Astrocyte of the spinal cord (primary cell): ENCODE measurements at regions not wholly inside any gene's neighbourhood (a gene's known extent, or its start where the extent isn't known, plus 50 kb on each side); places are given as distances from the start of the nearest gene placed in this dataset.

Experiments used
- DNase-seq: peaks from one replicate; pipeline ENCODE4 v3.0.0; 2011; ENCODE audit warnings: low read depth, low spot score
- H3K4me3 ChIP-seq: 2 replicates; pipeline ENCODE4 v1.5.1; 2011; ENCODE audit warnings: low read depth, mild to moderate bottlenecking, low read length, moderate library complexity
- in situ Hi-C: cut with HindIII; loops from 2 replicates; pipeline ENCODE4 v1.10.0; 2017; ENCODE audit warnings: low sequenced_read_pairs
- TF ChIP-seq, protein P1 (sequence below): IDR thresholded peaks from 2 replicates; pipeline ENCODE4 v1.5.1; 2012; ENCODE audit warnings: low read depth, mild to moderate bottlenecking, low read length, inconsistent platforms

DNA sequence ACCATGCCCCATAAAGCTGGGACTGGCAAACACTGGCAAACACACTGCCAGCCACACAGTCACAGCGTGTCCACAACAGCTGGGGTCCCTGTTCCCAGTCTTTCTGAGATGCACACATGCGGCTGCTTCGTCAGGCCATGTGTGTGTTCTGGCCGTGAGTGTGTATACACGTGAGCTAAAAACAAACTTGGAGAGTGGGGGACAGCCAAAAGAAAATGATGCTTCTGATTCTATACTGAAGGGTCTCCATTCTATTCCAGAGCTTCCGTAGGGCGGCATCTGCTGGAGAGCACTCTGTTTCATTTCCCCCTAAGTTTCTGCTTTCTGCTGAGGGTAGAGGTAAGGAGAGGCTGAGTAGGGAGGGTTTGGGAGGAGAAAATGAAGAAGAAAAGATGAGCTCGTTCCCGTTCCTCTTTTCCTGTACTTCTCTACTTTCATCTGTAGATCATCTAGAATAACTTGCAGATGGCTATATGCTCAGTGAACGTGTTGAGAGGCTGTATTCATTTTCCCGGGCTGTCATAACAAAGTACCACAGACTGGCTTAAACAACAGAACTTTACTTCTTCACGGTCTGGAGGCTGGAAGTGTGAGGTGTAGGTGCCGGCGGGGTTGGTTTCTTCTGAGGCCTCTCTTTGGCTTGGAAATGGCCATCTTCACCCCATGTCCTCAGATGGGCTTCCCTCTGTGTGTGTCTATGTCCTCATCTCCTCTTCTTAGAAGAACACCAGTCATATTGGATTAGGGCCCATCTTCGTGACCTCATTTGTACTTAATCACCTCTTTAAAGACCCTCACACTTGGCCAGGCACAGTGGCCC lies 151.6 kb downstream of the TOMM20 start:
- no peak overlapping the region for H3K4me3 ChIP-seq
- TF ChIP-seq, protein P1, sequence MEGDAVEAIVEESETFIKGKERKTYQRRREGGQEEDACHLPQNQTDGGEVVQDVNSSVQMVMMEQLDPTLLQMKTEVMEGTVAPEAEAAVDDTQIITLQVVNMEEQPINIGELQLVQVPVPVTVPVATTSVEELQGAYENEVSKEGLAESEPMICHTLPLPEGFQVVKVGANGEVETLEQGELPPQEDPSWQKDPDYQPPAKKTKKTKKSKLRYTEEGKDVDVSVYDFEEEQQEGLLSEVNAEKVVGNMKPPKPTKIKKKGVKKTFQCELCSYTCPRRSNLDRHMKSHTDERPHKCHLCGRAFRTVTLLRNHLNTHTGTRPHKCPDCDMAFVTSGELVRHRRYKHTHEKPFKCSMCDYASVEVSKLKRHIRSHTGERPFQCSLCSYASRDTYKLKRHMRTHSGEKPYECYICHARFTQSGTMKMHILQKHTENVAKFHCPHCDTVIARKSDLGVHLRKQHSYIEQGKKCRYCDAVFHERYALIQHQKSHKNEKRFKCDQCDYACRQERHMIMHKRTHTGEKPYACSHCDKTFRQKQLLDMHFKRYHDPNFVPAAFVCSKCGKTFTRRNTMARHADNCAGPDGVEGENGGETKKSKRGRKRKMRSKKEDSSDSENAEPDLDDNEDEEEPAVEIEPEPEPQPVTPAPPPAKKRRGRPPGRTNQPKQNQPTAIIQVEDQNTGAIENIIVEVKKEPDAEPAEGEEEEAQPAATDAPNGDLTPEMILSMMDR = no peak
- in situ Hi-C loops = loop anchor here (10.0 kb wide), 1 partner anchor 98 kb away; no protein-coding TSS in a partner anchor
- no peak for DNase-seq

DNA sequence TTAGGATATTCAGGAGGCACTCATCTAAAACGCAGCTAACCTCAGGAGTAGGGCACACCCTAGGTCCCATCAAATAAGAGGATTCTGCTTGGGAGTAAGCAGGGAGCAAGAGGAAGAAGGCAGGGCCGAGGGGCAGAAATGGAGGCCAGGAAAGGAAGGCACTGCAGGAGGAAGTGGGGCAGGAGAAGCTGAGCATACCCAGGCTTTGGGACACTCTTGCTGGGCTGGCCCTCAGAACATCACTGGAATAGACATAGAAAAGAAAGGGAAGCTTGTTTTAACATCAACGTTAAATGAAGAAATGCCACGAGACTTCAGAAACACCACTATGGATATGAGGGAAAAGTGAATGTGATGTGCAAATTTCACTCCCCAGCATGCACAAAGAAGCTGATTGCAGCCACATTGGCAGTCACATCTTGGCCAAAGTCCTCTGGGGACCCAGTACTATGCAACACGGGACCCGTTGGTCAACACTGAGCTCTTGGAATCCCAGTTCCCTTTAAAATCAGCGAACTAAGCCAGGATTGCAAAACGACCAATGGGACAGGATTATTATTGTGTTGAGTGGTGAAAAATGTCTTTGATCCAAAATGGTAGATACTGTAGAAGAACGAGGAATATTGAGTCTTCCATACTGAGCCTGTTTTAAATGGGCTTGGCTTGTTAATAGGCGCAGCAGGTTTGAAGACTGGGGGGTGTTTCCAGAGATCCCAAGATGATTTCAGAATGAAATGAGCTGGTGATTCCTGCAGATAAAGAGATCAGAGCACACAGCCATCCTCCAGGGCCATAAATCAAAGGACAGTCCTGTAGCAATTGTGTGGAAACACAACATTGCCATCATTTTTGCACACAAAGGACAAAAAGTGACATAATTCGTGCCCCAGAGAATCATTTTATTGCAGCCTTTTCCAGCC lies 152.4 kb downstream of the TOMM20 start:
- H3K4me3 ChIP-seq = no peak overlapping the region
- no peak for DNase-seq
- in situ Hi-C loops = loop anchor here (10.0 kb wide), 1 partner anchor 99 kb away; no protein-coding TSS in a partner anchor
- TF ChIP-seq, protein P1 = no peak

DNA sequence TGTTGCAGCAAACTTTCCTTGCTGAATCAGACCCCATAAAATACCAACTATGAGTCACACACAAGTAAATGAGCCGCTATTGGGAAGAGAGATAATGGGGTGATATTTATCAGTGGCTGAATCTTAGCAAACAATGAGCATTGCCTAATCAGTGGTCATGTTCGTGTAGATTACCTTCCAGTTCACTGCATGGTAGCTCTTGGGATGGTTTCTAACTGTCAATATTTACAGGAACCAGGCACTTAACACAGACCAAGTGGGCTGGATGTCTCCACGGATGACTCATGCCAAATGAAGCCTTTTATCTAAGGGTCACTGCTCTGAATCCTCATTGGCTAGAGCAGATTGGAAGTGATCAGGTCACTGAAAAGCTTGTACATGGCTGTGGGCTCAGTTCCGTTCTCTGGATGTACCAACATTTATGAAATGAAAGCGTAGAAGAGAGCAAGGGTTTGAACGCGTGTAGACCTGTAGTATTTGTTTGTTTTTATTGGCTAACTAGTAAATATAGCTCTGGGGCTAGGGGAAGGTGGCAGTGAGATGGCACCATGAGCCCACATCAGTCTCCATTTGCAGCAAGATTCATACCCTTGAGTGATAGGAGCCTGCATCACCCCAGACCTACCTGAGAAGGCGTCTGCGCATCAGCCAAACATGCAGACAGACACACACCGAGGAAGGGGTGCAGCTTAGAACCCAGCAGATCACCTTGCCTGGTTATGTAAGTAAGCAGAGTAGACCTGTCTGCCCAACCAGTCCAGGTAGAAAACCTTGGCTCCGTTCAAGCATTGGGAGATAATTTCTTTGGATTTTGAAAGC lies 153.3 kb downstream of the TOMM20 start:
- DNase-seq = peak; percentile 96
- in situ Hi-C loops = loop anchor here (10.0 kb wide), 1 partner anchor 99 kb away; no protein-coding TSS in a partner anchor
- TF ChIP-seq, protein P1 = no peak

DNA sequence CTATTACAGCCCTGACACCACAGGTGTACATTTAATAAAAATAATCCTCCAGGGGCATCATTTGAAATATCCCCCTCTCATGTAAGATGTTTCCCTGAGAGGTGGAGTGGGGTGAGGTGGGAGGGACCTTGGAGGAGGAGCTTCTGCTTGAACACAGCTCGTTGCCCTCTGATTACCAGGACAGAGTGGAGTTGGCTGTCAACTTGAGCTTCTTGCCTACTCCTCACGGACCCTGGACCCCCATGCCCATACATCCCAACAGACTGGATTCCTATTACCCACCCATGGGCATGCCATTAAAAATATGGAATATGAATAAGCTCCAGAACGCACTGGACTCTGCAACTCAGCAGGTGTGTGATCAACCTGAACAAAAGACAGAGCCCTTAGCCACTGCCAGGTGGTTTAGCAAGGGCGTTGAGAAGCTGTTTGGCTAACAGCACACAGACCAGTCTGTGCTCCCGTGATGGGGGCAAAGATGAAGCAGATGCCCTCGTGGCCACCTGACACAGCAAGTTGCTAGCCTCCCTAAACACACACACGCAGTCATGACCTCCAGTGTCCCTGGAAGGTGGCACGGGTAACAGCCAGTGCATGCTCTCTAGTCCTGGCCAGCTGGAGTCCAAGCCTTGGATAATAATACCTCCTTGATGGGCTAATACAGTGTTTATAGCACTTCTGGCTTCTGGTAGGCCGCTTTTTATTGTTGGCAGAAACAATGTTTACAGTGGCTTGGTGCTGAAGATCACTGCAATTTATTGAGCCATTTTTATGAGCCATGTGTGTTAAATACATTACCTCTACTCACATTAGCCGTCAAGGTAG lies 155.0 kb downstream of the TOMM20 start:
- DNase-seq = no peak
- in situ Hi-C loops = loop anchor here (10.0 to 25.0 kb wide), 3 partner anchors 101 to 361 kb away; partner anchors contain the start of gene IRF2BP2
- no peak overlapping the region for H3K4me3 ChIP-seq
- TF ChIP-seq, protein P1 = no peak

More for the DNA sequence above, 153.3 kb downstream of the TOMM20 start:
- H3K4me3 ChIP-seq = no peak overlapping the region

DNA sequence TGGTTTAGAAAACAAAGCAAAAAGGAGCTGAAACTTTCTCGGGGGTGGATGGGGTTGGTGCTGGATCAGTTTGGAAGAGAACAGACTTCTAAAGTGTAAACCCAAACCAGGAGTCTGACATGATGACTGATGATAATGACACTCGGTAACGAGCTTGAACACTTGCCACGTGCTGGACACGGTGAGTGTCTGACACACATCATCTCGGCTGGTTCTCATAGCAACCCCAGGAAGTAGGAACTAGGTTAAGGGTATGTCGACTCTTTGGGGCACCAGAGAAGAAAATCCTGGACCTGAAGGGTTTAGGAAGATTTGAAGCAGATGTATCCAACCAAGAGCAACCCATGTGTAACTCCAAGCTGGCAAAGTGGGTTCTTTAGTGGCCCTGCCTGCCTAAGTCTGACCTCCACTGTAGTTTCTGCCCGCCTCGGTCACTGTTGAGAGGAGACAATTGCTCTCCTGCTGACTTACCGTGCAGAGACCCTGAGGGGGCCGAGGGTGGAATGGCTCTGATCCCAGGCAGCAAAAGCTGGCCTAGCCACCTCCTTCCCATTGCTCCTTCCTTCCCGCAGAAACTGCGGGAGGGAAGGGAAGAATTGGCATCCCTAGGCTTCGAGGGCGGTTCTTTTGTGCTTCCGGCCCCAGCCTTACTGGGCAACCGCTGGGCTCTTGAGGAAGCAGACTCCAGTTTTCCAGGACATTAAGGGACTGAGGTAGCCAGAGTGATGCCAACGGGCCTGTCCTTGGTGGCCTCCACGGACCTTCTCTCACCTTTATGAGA lies 156.0 kb downstream of the TOMM20 start:
- no peak overlapping the region for H3K4me3 ChIP-seq
- in situ Hi-C loops = loop anchor here (10.0 to 25.0 kb wide), 3 partner anchors 102 to 360 kb away; partner anchors contain the start of gene IRF2BP2
- TF ChIP-seq, protein P1 = no peak
- DNase-seq = no peak
